GM19395 (cell line): ENCODE measurements at regions not wholly inside any gene's neighbourhood (a gene's known extent, or its start where the extent isn't known, plus 50 kb on each side); places are given as distances from the start of the nearest gene placed in this dataset.
A peak's percentile ranks its signal among the peaks of the same experiment; 100 is the strongest.
"Not testable (repeated sequence)": the region's sequence is repeated elsewhere in the genome, so short reads cannot be mapped to it uniquely, and the experiment has no call there.

Experiments used
- ATAC-seq: cut with Tn5 transposase; IDR thresholded peaks from one replicate; pipeline ENCODE4 v1.9.1; 2021; ENCODE audit warnings: mild to moderate bottlenecking, moderate library complexity; ENCODE audit not compliant: unreplicated experiment

- ATAC-seq, result no peak
These were observed 114.1 kb downstream of the RAB38 start for GRCh38 chr11:88061111-88061510.

- no peak for ATAC-seq
These were observed 115.9 kb downstream of the RAB38 start for GRCh38 chr11:88059326-88059725.

- ATAC-seq, result no peak
These were observed 123.8 kb downstream of the RAB38 start for GRCh38 chr11:88051396-88051795.

GRCh38 chr11:88050247-88050646 is 125.0 kb downstream of the RAB38 start:
- ATAC-seq, result no peak

- ATAC-seq, result not testable (repeated sequence)
These were observed 130.0 kb downstream of the RAB38 start for GRCh38 chr11:88045288-88045687.

- not testable (repeated sequence) for ATAC-seq
These were observed 130.6 kb downstream of the RAB38 start for GRCh38 chr11:88044658-88045057.

GRCh38 chr11:88043149-88043548 is 132.1 kb downstream of the RAB38 start:
- ATAC-seq, result no peak

- no peak for ATAC-seq
These were observed 132.6 kb downstream of the RAB38 start for GRCh38 chr11:88042647-88043046.

- no peak for ATAC-seq
These were observed 133.0 kb downstream of the RAB38 start for GRCh38 chr11:88042238-88042637.

GRCh38 chr11:88041679-88042078 is 133.6 kb downstream of the RAB38 start:
- no peak for ATAC-seq

- ATAC-seq, result no peak
These were observed 135.1 kb downstream of the RAB38 start for GRCh38 chr11:88040148-88040496.

- ATAC-seq, result no peak
These were observed 135.6 kb downstream of the RAB38 start for GRCh38 chr11:88039476-88040147.

- ATAC-seq, result no peak
These were observed 137.2 kb downstream of the RAB38 start for GRCh38 chr11:88038063-88038462.

GRCh38 chr11:88036701-88037100 is 138.5 kb downstream of the RAB38 start:
- no peak for ATAC-seq

GRCh38 chr11:88035271-88035670 is 140.0 kb downstream of the RAB38 start:
- no peak for ATAC-seq

GRCh38 chr11:88017666-88018065 is 157.6 kb downstream of the RAB38 start:
- ATAC-seq, result no peak

GRCh38 chr11:88016392-88017170 is 158.7 kb downstream of the RAB38 start:
- peak; percentile 89 for ATAC-seq

- ATAC-seq, result no peak
These were observed 160.1 kb downstream of the RAB38 start for GRCh38 chr11:88015170-88015569.

GRCh38 chr11:88013508-88014065 is 161.7 kb downstream of the RAB38 start:
- no peak for ATAC-seq

- ATAC-seq, result no peak
These were observed 162.8 kb downstream of the RAB38 start for GRCh38 chr11:88012456-88012855.

GRCh38 chr11:87976009-87976408 is 199.2 kb downstream of the RAB38 start:
- ATAC-seq, result no peak

- no peak for ATAC-seq
These were observed 200.4 kb downstream of the RAB38 start for GRCh38 chr11:87974797-87975196.
